ENCODE measurements at regions not wholly inside any gene's neighbourhood (a gene's known extent, or its start where the extent isn't known, plus 50 kb on each side); places are given as distances from the start of the nearest gene placed in this dataset.
A peak's percentile ranks its signal among the peaks of the same experiment; 100 is the strongest.

- no peak for TF ChIP-seq CTCF (IDR thresholded peaks at IDR 0.05; ENCODE audit: insufficient read depth, low read length, poor library complexity, severe bottlenecking)
- Histone ChIP-seq H3K36me3 (ENCODE audit: control insufficient read depth, insufficient read depth, low read length) (no peaks in the 10 kb centered on the region), H3K27me3 (ENCODE audit: control insufficient read depth, insufficient read depth, low read length) (no peaks in the 10 kb centered on the region), H3K4me3 (ENCODE audit: low read depth, low read length) (no peak overlapping the region)
- DNase-seq (ENCODE audit: low read depth): no peak
Measured at GRCh38 chr5:79864364-79864763, 126.7 kb downstream of the MTX3 start.

GRCh38 chr5:79859588-79859987 is 131.5 kb downstream of the MTX3 start:
- DNase-seq (ENCODE audit: low read depth): no peak

GRCh38 chr5:79858410-79858723 is 132.7 kb downstream of the MTX3 start:
- no peak for TF ChIP-seq CTCF (IDR thresholded peaks at IDR 0.05; ENCODE audit: insufficient read depth, low read length, poor library complexity, severe bottlenecking)

More at GRCh38 chr5:79859588-79859987, 131.5 kb downstream of the MTX3 start:
- TF ChIP-seq CTCF (IDR thresholded peaks at IDR 0.05; ENCODE audit: insufficient read depth, low read length, poor library complexity, severe bottlenecking): no peak
- Histone ChIP-seq H3K4me3 (ENCODE audit: low read depth, low read length) (no peak overlapping the region), H3K36me3 (ENCODE audit: control insufficient read depth, insufficient read depth, low read length) (no peaks in the 10 kb centered on the region), H3K27me3 (ENCODE audit: control insufficient read depth, insufficient read depth, low read length) (peaks cover 2% of the 10 kb centered on the region)

GRCh38 chr5:79857714-79858409 is 133.2 kb downstream of the MTX3 start:
- TF ChIP-seq CTCF (IDR thresholded peaks at IDR 0.05; ENCODE audit: insufficient read depth, low read length, poor library complexity, severe bottlenecking): peak; percentile 97
- peak; percentile 32 for DNase-seq (ENCODE audit: low read depth)

More at GRCh38 chr5:79858410-79858723, 132.7 kb downstream of the MTX3 start:
- H3K27me3 ChIP-seq (ENCODE audit: control insufficient read depth, insufficient read depth, low read length): peaks cover 2% of the 10 kb centered on the region
- H3K4me3 ChIP-seq (ENCODE audit: low read depth, low read length): no peak overlapping the region
- DNase-seq (ENCODE audit: low read depth): no peak
- H3K36me3 ChIP-seq (ENCODE audit: control insufficient read depth, insufficient read depth, low read length): no peaks in the 10 kb centered on the region

GRCh38 chr5:79856456-79857055 is 134.5 kb downstream of the MTX3 start:
- H3K36me3 ChIP-seq (ENCODE audit: control insufficient read depth, insufficient read depth, low read length): no peaks in the 10 kb centered on the region
- no peak overlapping the region for H3K4me3 ChIP-seq (ENCODE audit: low read depth, low read length)
- peaks cover 2% of the 10 kb centered on the region for H3K27me3 ChIP-seq (ENCODE audit: control insufficient read depth, insufficient read depth, low read length)
- no peak for TF ChIP-seq CTCF (IDR thresholded peaks at IDR 0.05; ENCODE audit: insufficient read depth, low read length, poor library complexity, severe bottlenecking)
- DNase-seq (ENCODE audit: low read depth): no peak

More at GRCh38 chr5:79857714-79858409, 133.2 kb downstream of the MTX3 start:
- Histone ChIP-seq H3K36me3 (ENCODE audit: control insufficient read depth, insufficient read depth, low read length) (no peaks in the 10 kb centered on the region), H3K27me3 (ENCODE audit: control insufficient read depth, insufficient read depth, low read length) (peaks cover 2% of the 10 kb centered on the region), H3K4me3 (ENCODE audit: low read depth, low read length) (no peak overlapping the region)
